ENCODE measurements at regions not wholly inside any gene's neighbourhood (a gene's known extent, or its start where the extent isn't known, plus 50 kb on each side); places are given as distances from the start of the nearest gene placed in this dataset.

- TF ChIP-seq CTCF (IDR thresholded peaks at IDR 0.05; ENCODE audit: low read depth, low read length, poor library complexity, severe bottlenecking): no peak
- TF ChIP-seq EZH2phosphoT487 (IDR thresholded peaks at IDR 0.05; ENCODE audit: borderline replicate concordance, low read length): no peak
These were observed 222.4 kb downstream of the OLFM4 start for GRCh38 chr13:53250977-53251376.
